ENCODE measurements at regions not wholly inside any gene's neighbourhood (a gene's known extent, or its start where the extent isn't known, plus 50 kb on each side); places are given as distances from the start of the nearest gene placed in this dataset.

GRCh38 chr10:3417096-3417495 is 244.5 kb upstream of the PITRM1 start:
- no peaks in the 10 kb centered on the region for H3K4me1 ChIP-seq
- H3K36me3 ChIP-seq, result no peaks in the 10 kb centered on the region
- intact Hi-C loops (cut with DNase I; ENCODE audit: low total_unique reads) (no loop called here), in situ Hi-C loops (cut with MboI; ENCODE audit: low sequenced_read_pairs in 4 of 4) (no loop called here)
- no peaks in the 10 kb centered on the region for H3K27me3 ChIP-seq
- TF ChIP-seq POLR2A (IDR thresholded peaks at IDR 0.05) (no peak), CTCF (IDR thresholded peaks at IDR 0.05 in 4 of 5, conservative IDR thresholded peaks at IDR 0.05 in 1 of 5) (no peak)
- ATAC-seq (no peak), DNase-seq (no peak)
- H3K9me3 ChIP-seq, result no peaks in the 10 kb centered on the region
- no peak overlapping the region for H3K4me3 ChIP-seq
- H3K27ac ChIP-seq, result no peak overlapping the region

DNA sequence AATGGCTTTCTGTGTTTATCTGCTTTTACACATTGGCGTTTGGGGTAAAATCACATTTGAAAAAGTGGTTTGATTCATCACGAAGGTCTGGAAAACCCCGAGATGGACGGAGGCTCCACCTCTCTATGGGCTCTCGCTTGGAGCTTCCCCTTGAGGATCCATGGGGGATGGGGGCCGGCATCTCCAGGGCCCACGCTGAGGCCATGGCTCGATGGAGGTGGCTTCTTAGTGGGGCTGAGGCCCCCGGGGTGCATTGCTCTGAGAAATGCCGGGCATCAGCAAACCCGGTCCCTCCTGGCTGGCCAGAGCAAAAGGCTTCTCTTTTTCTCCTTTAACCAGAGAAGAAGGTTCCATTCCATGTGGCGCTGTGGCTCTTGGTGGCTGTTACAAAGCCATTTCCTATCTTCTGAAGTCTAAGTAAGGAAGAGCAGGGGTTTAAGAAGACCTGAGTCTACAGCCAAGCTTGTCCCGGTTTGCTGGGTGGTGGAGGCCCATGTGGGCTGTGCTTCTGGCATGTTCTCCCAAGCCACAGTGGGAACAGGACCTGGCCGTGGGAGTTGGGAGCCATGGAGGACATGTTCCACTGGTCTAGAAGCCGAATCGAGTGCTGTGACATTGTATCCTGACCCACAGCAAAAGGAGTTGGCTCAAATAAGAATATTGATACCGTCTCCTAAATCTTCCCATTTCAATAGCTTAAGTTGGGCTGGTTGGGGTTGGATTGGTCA is 243.5 kb upstream of the PITRM1 start:
- in situ Hi-C loops (cut with MboI; ENCODE audit: low sequenced_read_pairs in 4 of 4), result no loop called here
- TF ChIP-seq POLR2A (IDR thresholded peaks at IDR 0.05), result no peak
- TF ChIP-seq CTCF (IDR thresholded peaks at IDR 0.05 in 4 of 5, conservative IDR thresholded peaks at IDR 0.05 in 1 of 5), result no peak
- H3K4me1 ChIP-seq, result no peaks in the 10 kb centered on the region
- H3K9me3 ChIP-seq, result no peaks in the 10 kb centered on the region
- no peak overlapping the region for H3K27ac ChIP-seq
- DNase-seq (no peak), ATAC-seq (no peak)
- H3K27me3 ChIP-seq, result no peaks in the 10 kb centered on the region
- no peaks in the 10 kb centered on the region for H3K36me3 ChIP-seq
- H3K4me3 ChIP-seq, result no peak overlapping the region
- intact Hi-C loops (cut with DNase I; ENCODE audit: low total_unique reads), result no loop called here

DNA sequence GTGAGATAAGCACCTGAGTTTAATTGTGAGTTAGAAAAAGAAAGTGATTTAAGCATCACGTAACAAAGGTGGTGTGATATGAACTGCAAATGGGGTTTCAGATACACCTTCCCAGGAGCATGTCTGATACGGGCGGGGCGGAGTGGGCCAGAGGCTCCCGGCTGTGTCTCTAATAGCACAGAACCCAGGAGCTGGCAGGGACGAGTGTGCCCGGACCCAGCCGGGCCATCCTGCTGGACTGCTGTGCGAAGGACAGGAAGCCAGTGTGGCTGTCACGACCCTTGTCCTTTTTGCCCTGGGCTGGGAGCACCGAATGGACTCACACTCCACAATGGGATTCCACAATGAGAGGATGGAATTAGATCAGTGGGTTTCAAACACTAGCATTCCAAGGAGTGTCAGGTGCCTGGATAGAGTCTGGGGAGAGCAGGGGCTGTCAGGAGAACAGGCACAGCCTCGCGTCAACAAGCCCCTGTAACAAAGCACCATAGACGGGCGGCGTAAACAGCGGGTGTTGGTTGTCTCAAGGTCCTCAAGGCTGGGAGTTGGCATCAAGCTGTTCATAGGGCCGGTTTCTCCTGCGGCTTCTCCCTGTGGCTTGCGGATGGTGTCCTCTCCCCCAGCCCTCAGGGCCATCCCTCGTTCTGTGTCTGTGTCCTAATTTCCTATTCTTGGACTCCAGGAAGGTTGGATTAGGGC is 242.6 kb upstream of the PITRM1 start:
- no peak for TF ChIP-seq CTCF (IDR thresholded peaks at IDR 0.05 in 4 of 5, conservative IDR thresholded peaks at IDR 0.05 in 1 of 5)
- no peak for TF ChIP-seq POLR2A (IDR thresholded peaks at IDR 0.05)
- Histone ChIP-seq H3K9me3 (no peaks in the 10 kb centered on the region), H3K36me3 (no peaks in the 10 kb centered on the region), H3K4me3 (no peak overlapping the region), H3K27me3 (no peaks in the 10 kb centered on the region), H3K4me1 (no peaks in the 10 kb centered on the region), H3K27ac (no peak overlapping the region)
- in situ Hi-C loops (cut with MboI; ENCODE audit: low sequenced_read_pairs in 4 of 4), result no loop called here
- ATAC-seq, result no peak
- no peak for DNase-seq
- intact Hi-C loops (cut with DNase I; ENCODE audit: low total_unique reads), result no loop called here

- intact Hi-C loops (cut with DNase I; ENCODE audit: low total_unique reads) (no loop called here), in situ Hi-C loops (cut with MboI; ENCODE audit: low sequenced_read_pairs in 4 of 4) (no loop called here)
- H3K4me3 ChIP-seq, result no peak overlapping the region
- no peak for TF ChIP-seq CTCF (IDR thresholded peaks at IDR 0.05 in 4 of 5, conservative IDR thresholded peaks at IDR 0.05 in 1 of 5)
- no peak for TF ChIP-seq POLR2A (IDR thresholded peaks at IDR 0.05)
- H3K27me3 ChIP-seq, result no peaks in the 10 kb centered on the region
- H3K36me3 ChIP-seq, result no peaks in the 10 kb centered on the region
- DNase-seq, result no peak
- H3K27ac ChIP-seq, result no peak overlapping the region
- no peaks in the 10 kb centered on the region for H3K4me1 ChIP-seq
- ATAC-seq, result no peak
- H3K9me3 ChIP-seq, result no peaks in the 10 kb centered on the region
Observed at GRCh38 chr10:3414667-3415023, 242.1 kb upstream of the PITRM1 start.

All from gastrocnemius medialis (tissue), 4 donors.